ENCODE measurements at regions not wholly inside any gene's neighbourhood (a gene's known extent, or its start where the extent isn't known, plus 50 kb on each side); places are given as distances from the start of the nearest gene placed in this dataset.

GRCh38 chr1:82700476-82700875 lies 899.7 kb downstream of the ADGRL2 start:
- in situ Hi-C loops (cut with MboI; ENCODE audit: low sequenced_read_pairs in 4 of 4) (no loop called here), intact Hi-C loops (cut with DNase I; ENCODE audit: low total_unique reads) (no loop called here)
- TF ChIP-seq POLR2A (IDR thresholded peaks at IDR 0.05) (no peak), CTCF (IDR thresholded peaks at IDR 0.05 in 4 of 5, conservative IDR thresholded peaks at IDR 0.05 in 1 of 5) (no peak)
- DNase-seq (no peak), ATAC-seq (no peak)
- Histone ChIP-seq H3K36me3 (no peaks in the 10 kb centered on the region), H3K4me1 (no peaks in the 10 kb centered on the region), H3K9me3 (no peaks in the 10 kb centered on the region), H3K27me3 (no peaks in the 10 kb centered on the region), H3K27ac (no peak overlapping the region), H3K4me3 (no peak overlapping the region)

- no peaks in the 10 kb centered on the region for H3K27me3 ChIP-seq
- DNase-seq (no peak), ATAC-seq (no peak)
- no peak overlapping the region for H3K4me3 ChIP-seq
- H3K36me3 ChIP-seq: no peaks in the 10 kb centered on the region
- no peaks in the 10 kb centered on the region for H3K9me3 ChIP-seq
- no peak for TF ChIP-seq POLR2A (IDR thresholded peaks at IDR 0.05)
- no peak for TF ChIP-seq CTCF (IDR thresholded peaks at IDR 0.05 in 4 of 5, conservative IDR thresholded peaks at IDR 0.05 in 1 of 5)
- intact Hi-C loops (cut with DNase I; ENCODE audit: low total_unique reads): no loop called here
- no peaks in the 10 kb centered on the region for H3K4me1 ChIP-seq
- H3K27ac ChIP-seq: no peak overlapping the region
- in situ Hi-C loops (cut with MboI; ENCODE audit: low sequenced_read_pairs in 4 of 4): no loop called here
Observed at GRCh38 chr1:82697965-82698364, 897.2 kb downstream of the ADGRL2 start.

- in situ Hi-C loops (cut with MboI; ENCODE audit: low sequenced_read_pairs in 4 of 4): no loop called here
- Histone ChIP-seq H3K4me3 (no peak overlapping the region), H3K9me3 (no peaks in the 10 kb centered on the region), H3K36me3 (no peaks in the 10 kb centered on the region), H3K4me1 (no peaks in the 10 kb centered on the region), H3K27me3 (no peaks in the 10 kb centered on the region), H3K27ac (no peak overlapping the region)
- intact Hi-C loops (cut with DNase I; ENCODE audit: low total_unique reads): no loop called here
- no peak for DNase-seq
- TF ChIP-seq CTCF (IDR thresholded peaks at IDR 0.05 in 4 of 5, conservative IDR thresholded peaks at IDR 0.05 in 1 of 5) (no peak), POLR2A (IDR thresholded peaks at IDR 0.05) (no peak)
- ATAC-seq: no peak
Observed at GRCh38 chr1:82695443-82695842, 894.7 kb downstream of the ADGRL2 start.

- ATAC-seq: no peak
- TF ChIP-seq POLR2A (IDR thresholded peaks at IDR 0.05): no peak
- no peak for TF ChIP-seq CTCF (IDR thresholded peaks at IDR 0.05 in 4 of 5, conservative IDR thresholded peaks at IDR 0.05 in 1 of 5)
- intact Hi-C loops (cut with DNase I; ENCODE audit: low total_unique reads): no loop called here
Observed at GRCh38 chr1:82690411-82690810, 889.7 kb downstream of the ADGRL2 start.

GRCh38 chr1:82689217-82689616 lies 888.5 kb downstream of the ADGRL2 start:
- no peak for ATAC-seq
- Histone ChIP-seq H3K36me3 (no peaks in the 10 kb centered on the region), H3K9me3 (no peaks in the 10 kb centered on the region), H3K27ac (no peak overlapping the region), H3K4me3 (no peak overlapping the region), H3K27me3 (no peaks in the 10 kb centered on the region), H3K4me1 (no peaks in the 10 kb centered on the region)
- TF ChIP-seq CTCF (IDR thresholded peaks at IDR 0.05 in 4 of 5, conservative IDR thresholded peaks at IDR 0.05 in 1 of 5): no peak
- no peak for TF ChIP-seq POLR2A (IDR thresholded peaks at IDR 0.05)
- intact Hi-C loops (cut with DNase I; ENCODE audit: low total_unique reads) (no loop called here), in situ Hi-C loops (cut with MboI; ENCODE audit: low sequenced_read_pairs in 4 of 4) (no loop called here)
- no peak for DNase-seq

More at GRCh38 chr1:82690411-82690810, 889.7 kb downstream of the ADGRL2 start:
- H3K27me3 ChIP-seq: no peaks in the 10 kb centered on the region
- in situ Hi-C loops (cut with MboI; ENCODE audit: low sequenced_read_pairs in 4 of 4): no loop called here
- H3K9me3 ChIP-seq: no peaks in the 10 kb centered on the region
- no peak overlapping the region for H3K27ac ChIP-seq
- H3K4me3 ChIP-seq: no peak overlapping the region
- DNase-seq: no peak
- H3K4me1 ChIP-seq: no peaks in the 10 kb centered on the region
- no peaks in the 10 kb centered on the region for H3K36me3 ChIP-seq

Measured in gastrocnemius medialis (tissue), 4 donors.